ENCODE measurements at regions not wholly inside any gene's neighbourhood (a gene's known extent, or its start where the extent isn't known, plus 50 kb on each side); places are given as distances from the start of the nearest gene placed in this dataset.

GRCh38 chr6:14339711-14340584, 222.4 kb downstream of the CD83 start:
- intact Hi-C loops (cut with DNase I), result no loop called here

GRCh38 chr6:14344486-14344885, 226.9 kb downstream of the CD83 start:
- no peak for DNase-seq (ENCODE audit: low spot score)
- intact Hi-C loops (cut with DNase I), result loop anchor here in 1 of 2 donors (2.0 kb wide), 1 partner anchor 36 kb away; no protein-coding TSS in a partner anchor

More at GRCh38 chr6:14339711-14340584, 222.4 kb downstream of the CD83 start:
- no peak for DNase-seq (ENCODE audit: low spot score)

- DNase-seq (ENCODE audit: low spot score), result no peak
- intact Hi-C loops (cut with DNase I), result no loop called here
These were observed 230.8 kb downstream of the CD83 start for GRCh38 chr6:14348389-14348788.

GRCh38 chr6:14349507-14349906, 231.9 kb downstream of the CD83 start:
- intact Hi-C loops (cut with DNase I), result no loop called here

GRCh38 chr6:14350210-14350609, 232.6 kb downstream of the CD83 start:
- intact Hi-C loops (cut with DNase I), result no loop called here
- no peak for DNase-seq (ENCODE audit: low spot score)

More at GRCh38 chr6:14349507-14349906, 231.9 kb downstream of the CD83 start:
- DNase-seq (ENCODE audit: low spot score), result no peak

- no peak for DNase-seq (ENCODE audit: low spot score)
- intact Hi-C loops (cut with DNase I), result no loop called here
These were observed 235.7 kb downstream of the CD83 start for GRCh38 chr6:14353281-14353680.

GRCh38 chr6:14353798-14354197, 236.2 kb downstream of the CD83 start:
- no peak for DNase-seq (ENCODE audit: low spot score)
- intact Hi-C loops (cut with DNase I), result loop anchor here in 1 of 2 donors (1.0 kb wide), 1 partner anchor 30 kb away; no protein-coding TSS in a partner anchor

GRCh38 chr6:14354919-14355572, 237.5 kb downstream of the CD83 start:
- intact Hi-C loops (cut with DNase I), result loop anchor here in 1 of 2 donors (1.0 kb wide), 1 partner anchor 28 kb away; no protein-coding TSS in a partner anchor
- DNase-seq (ENCODE audit: low spot score), result peak; percentile 93

GRCh38 chr6:14359438-14359837, 241.9 kb downstream of the CD83 start:
- no peak for DNase-seq (ENCODE audit: low spot score)
- intact Hi-C loops (cut with DNase I), result no loop called here

GRCh38 chr6:14360565-14360964, 243.0 kb downstream of the CD83 start:
- no peak for DNase-seq (ENCODE audit: low spot score)
- intact Hi-C loops (cut with DNase I), result no loop called here

GRCh38 chr6:14361297-14361696, 243.7 kb downstream of the CD83 start:
- intact Hi-C loops (cut with DNase I), result no loop called here
- no peak for DNase-seq (ENCODE audit: low spot score)

GRCh38 chr6:14361956-14362587, 244.5 kb downstream of the CD83 start:
- intact Hi-C loops (cut with DNase I), result no loop called here
- DNase-seq (ENCODE audit: low spot score), result no peak

- no peak for DNase-seq (ENCODE audit: low spot score)
- intact Hi-C loops (cut with DNase I), result no loop called here
These were observed 246.8 kb downstream of the CD83 start for GRCh38 chr6:14364370-14364769.

- no peak for DNase-seq (ENCODE audit: low spot score)
- intact Hi-C loops (cut with DNase I), result no loop called here
These were observed 247.8 kb downstream of the CD83 start for GRCh38 chr6:14365393-14365792.

GRCh38 chr6:14366315-14366714, 248.7 kb downstream of the CD83 start:
- intact Hi-C loops (cut with DNase I), result no loop called here
- no peak for DNase-seq (ENCODE audit: low spot score)

GRCh38 chr6:14366872-14367271, 249.3 kb downstream of the CD83 start:
- no peak for DNase-seq (ENCODE audit: low spot score)
- intact Hi-C loops (cut with DNase I), result no loop called here

- intact Hi-C loops (cut with DNase I), result no loop called here
- no peak for DNase-seq (ENCODE audit: low spot score)
These were observed 249.7 kb downstream of the CD83 start for GRCh38 chr6:14367296-14367695.

- intact Hi-C loops (cut with DNase I), result no loop called here
- DNase-seq (ENCODE audit: low spot score), result no peak
These were observed 252.1 kb downstream of the CD83 start for GRCh38 chr6:14369717-14370116.

- intact Hi-C loops (cut with DNase I), result no loop called here
- DNase-seq (ENCODE audit: low spot score), result no peak
These were observed 254.0 kb downstream of the CD83 start for GRCh38 chr6:14371530-14371929.
